HCT116 (cell line): ENCODE measurements at regions not wholly inside any gene's neighbourhood (a gene's known extent, or its start where the extent isn't known, plus 50 kb on each side); places are given as distances from the start of the nearest gene placed in this dataset.

Experiments
- ATAC-seq: fragments of 200-7000 bp; cut with Tn5 transposase; 2 replicates; pipeline ENCODE4 v1.9.1; 2020; ENCODE audit warnings: mild to moderate bottlenecking, moderate library complexity
- BruUV-seq: library from RNA; stranded (reverse); fragments of 400-500 nt; replicated peaks from 2 replicates; lab custom pipeline; 2021; lab: Mats Ljungman, UMichigan
- CTCF ChIA-PET: fragments of 300-600 bp; sonication (Branson Sonifier 250); formaldehyde crosslinking; loops from one replicate; lab custom pipeline; 2021; ENCODE audit warnings: antibody characterized with exemption; lab: Charles Lee
- POLR2A ChIA-PET: fragments of 300-600, 350-600 bp; sonication (Branson Sonifier 250); formaldehyde crosslinking; loops from one replicate; lab custom pipeline; 2021; ENCODE audit warnings: antibody characterized with exemption; lab: Charles Lee
- RAD21 ChIA-PET, 2 experiments: fragments of 300-600 bp; sonication (Branson Sonifier 250); formaldehyde crosslinking; loops; one replicate each; lab custom pipeline; 2023; ENCODE audit warnings: low total read pairs in 2 of 2; ENCODE audit not compliant: uncharacterized antibody in 2 of 2, unreplicated experiment in 2 of 2, low non-redundant PET in 1 of 2; lab: Charles Lee
- DNase-seq: peaks from one replicate; pipeline ENCODE4 v3.0.0-alpha.2; 2010; ENCODE audit warnings: low read depth, low spot score
- H2AFZ ChIP-seq: fragments of 200-600 bp; shearing (Covaris generic), sonication (generic); 2 replicates; pipeline ENCODE4 v1.6.1; 2017; ENCODE audit warnings: low read depth, mixed run types, mixed read lengths, antibody characterized with exemption, low read length; ENCODE audit not compliant: poor library complexity, severe bottlenecking
- H3K27ac ChIP-seq: 2 replicates; pipeline ENCODE4 v1.5.1; 2012; ENCODE audit warnings: low read depth, low read length
- H3K27me3 ChIP-seq: fragments of 200-600 bp; sonication (generic); 2 replicates; pipeline ENCODE4 v1.6.1; 2016; ENCODE audit warnings: mixed run types, low read length, mixed read lengths; ENCODE audit not compliant: insufficient read depth
- H3K36me3 ChIP-seq, 2 experiments: fragments of 200-500 bp in 1 of 2; fragments of 200-600 bp in 1 of 2; sonication (Bioruptor generic) in 1 of 2; sonication (generic) in 1 of 2; 2 replicates each; pipeline versions ENCODE4 v1.5.1 to v1.6.1; 2014 to 2016; ENCODE audit warnings: low read length in 2 of 2, inconsistent platforms in 1 of 2, mixed read lengths in 1 of 2, mixed run types in 1 of 2; ENCODE audit not compliant: insufficient read depth in 2 of 2, control insufficient read depth in 1 of 2
- H3K4me1 ChIP-seq, 2 experiments: fragments of 200-600 bp in 1 of 2; sonication (generic) in 1 of 2; 2 replicates each; pipeline versions ENCODE4 v1.5.1 to v1.6.1; 2012 to 2017; ENCODE audit warnings: low read length in 2 of 2, inconsistent platforms in 1 of 2, mild to moderate bottlenecking in 1 of 2, mixed read lengths in 1 of 2, mixed run types in 1 of 2, moderate library complexity in 1 of 2; ENCODE audit not compliant: insufficient read depth in 2 of 2, control insufficient read depth in 1 of 2
- H3K4me2 ChIP-seq: fragments of 200-600 bp; sonication (generic); 2 replicates; pipeline ENCODE4 v1.6.1; 2017; ENCODE audit warnings: mixed run types, low read length, mixed read lengths
- H3K4me3 ChIP-seq, 2 experiments: fragments of 200-600 bp in 1 of 2; sonication (generic) in 1 of 2; replicated peaks in 1 of 2; 2 replicates each; pipeline ENCODE4 v1.5.1; 2011 to 2016; ENCODE audit warnings: low read length in 2 of 2, control low read depth in 1 of 2, low read depth in 1 of 2, mild to moderate bottlenecking in 1 of 2, mixed read lengths in 1 of 2, mixed run types in 1 of 2
- H3K79me2 ChIP-seq: fragments of 200-600 bp; sonication (generic); 2 replicates; pipeline ENCODE4 v1.6.1; 2017; ENCODE audit warnings: mild to moderate bottlenecking, mixed run types, low read length, moderate library complexity, mixed read lengths; ENCODE audit not compliant: insufficient read depth
- H3K9ac ChIP-seq: fragments of 200-600 bp; sonication (generic); 2 replicates; pipeline ENCODE4 v1.6.1; 2016; ENCODE audit warnings: low read length, mixed read lengths
- H3K9me2 ChIP-seq: fragments of 200-600 bp; sonication (generic), shearing (Covaris generic); 2 replicates; pipeline ENCODE4 v1.6.1; 2017; ENCODE audit warnings: mixed run types, mild to moderate bottlenecking, moderate library complexity; ENCODE audit not compliant: insufficient read depth
- H3K9me3 ChIP-seq, 2 experiments: fragments of 200-500 bp in 1 of 2; fragments of 200-600 bp in 1 of 2; sonication (Bioruptor generic) in 1 of 2; sonication (generic) in 1 of 2; 2 replicates each; pipeline ENCODE4 v1.6.1; 2014 to 2017; ENCODE audit warnings: low read length in 2 of 2, mixed read lengths in 2 of 2, inconsistent platforms in 1 of 2, low read depth in 1 of 2, mild to moderate bottlenecking in 1 of 2, mixed run types in 1 of 2, moderate library complexity in 1 of 2; ENCODE audit not compliant: control insufficient read depth in 1 of 2, insufficient read depth in 1 of 2
- H4K20me1 ChIP-seq: fragments of 200-600 bp; sonication (generic), shearing (Covaris generic); 2 replicates; pipeline ENCODE4 v1.6.1; 2017; ENCODE audit warnings: mixed run types, mild to moderate bottlenecking, moderate library complexity; ENCODE audit not compliant: insufficient read depth
- CBX3 ChIP-seq: IDR thresholded peaks from 2 replicates; pipeline ENCODE4 v1.6.1; 2012; ENCODE audit warnings: low read depth
- CEBPB ChIP-seq: IDR thresholded peaks from 2 replicates; pipeline ENCODE4 v1.6.1; 2012; ENCODE audit warnings: low read depth
- ELF1 ChIP-seq: IDR thresholded peaks from 2 replicates; pipeline ENCODE4 v1.6.1; 2012; ENCODE audit warnings: low read depth, borderline replicate concordance
- EZH2 ChIP-seq: fragments of 200-600 bp; sonication (generic); IDR thresholded peaks from 2 replicates; pipeline ENCODE4 v1.6.1; 2017; ENCODE audit warnings: antibody characterized with exemption, mixed run types
- EZH2phosphoT487 ChIP-seq: fragments of 200-600 bp; IDR thresholded peaks from 2 replicates; pipeline ENCODE4 v1.6.1; 2018; ENCODE audit warnings: antibody characterized with exemption, borderline replicate concordance
- FOSL1 ChIP-seq: IDR thresholded peaks from 2 replicates; pipeline ENCODE4 v1.6.1; 2012; ENCODE audit warnings: low read depth
- JUND ChIP-seq: IDR thresholded peaks from 2 replicates; pipeline ENCODE4 v1.6.1; 2012
- POLR2A ChIP-seq: IDR thresholded peaks from 2 replicates; pipeline ENCODE4 v1.7.0; 2011; ENCODE audit warnings: borderline replicate concordance; ENCODE audit not compliant: insufficient read depth, insufficient read length; ENCODE audit errors: extremely low read depth
- POLR2AphosphoS5 ChIP-seq: IDR thresholded peaks from 2 replicates; pipeline ENCODE4 v1.6.1; 2011; ENCODE audit warnings: mild to moderate bottlenecking, low read depth, low read length, moderate library complexity
- RAD21 ChIP-seq: IDR thresholded peaks from 2 replicates; pipeline ENCODE4 v1.6.1; 2012; ENCODE audit warnings: low read depth, mild to moderate bottlenecking
- SIN3A ChIP-seq: IDR thresholded peaks from 2 replicates; pipeline ENCODE4 v1.6.1; 2012; ENCODE audit warnings: low read depth
- SP1 ChIP-seq: IDR thresholded peaks from 2 replicates; pipeline ENCODE4 v1.6.1; 2012; ENCODE audit warnings: low read depth
- SRF ChIP-seq: IDR thresholded peaks from 2 replicates; pipeline ENCODE4 v1.6.1; 2012; ENCODE audit warnings: low read depth
- TCF7L2 ChIP-seq: IDR thresholded peaks from 2 replicates; pipeline ENCODE4 v1.7.0; 2011; ENCODE audit warnings: borderline replicate concordance, inconsistent platforms; ENCODE audit not compliant: insufficient read depth, insufficient read length; ENCODE audit errors: extremely low read depth
- YY1 ChIP-seq: IDR thresholded peaks from 2 replicates; pipeline ENCODE4 v1.6.1; 2011; ENCODE audit warnings: low read length, low read depth, moderate library complexity, mild to moderate bottlenecking; ENCODE audit not compliant: insufficient replicate concordance; ENCODE audit errors: extremely low read depth
- ZFX ChIP-seq: fragments of 450-650 bp; IDR thresholded peaks from 2 replicates; pipeline ENCODE4 v1.6.1; 2017
- intact Hi-C: fragments of 100-400 bp; cut with micrococcal nuclease; formaldehyde crosslinking; loops from 2 replicates; pipeline ENCODE4 v1.10.0; 2022
- TF ChIP-seq, protein P1 (sequence below): IDR thresholded peaks from 2 replicates; pipeline ENCODE4 v1.6.1; 2012

DNA sequence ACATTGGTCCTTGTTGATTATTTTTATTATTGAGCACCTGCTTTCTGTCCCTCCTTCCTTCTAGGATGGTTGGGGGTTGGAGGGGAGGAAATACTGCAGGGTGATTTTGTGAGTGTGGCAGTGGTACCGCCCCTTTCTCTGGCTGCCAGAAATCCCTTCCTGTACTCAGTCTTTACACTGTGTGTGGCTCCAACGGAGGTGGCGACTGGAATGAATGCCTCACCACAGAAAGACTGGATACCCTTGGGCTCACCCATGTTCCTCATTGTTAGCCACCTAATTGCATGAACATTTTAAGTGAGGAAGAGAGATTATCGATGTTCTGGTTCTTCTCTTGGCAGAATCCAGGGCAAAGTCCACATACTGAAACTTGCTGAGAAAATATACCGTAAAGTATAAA lies 272.0 kb upstream of the E2F7 start:
- H3K4me2 ChIP-seq, result no peak overlapping the region
- H4K20me1 ChIP-seq, result no peaks in the 10 kb centered on the region
- no peaks in the 10 kb centered on the region for H3K4me1 ChIP-seq
- H3K9ac ChIP-seq, result no peak overlapping the region
- no peaks in the 10 kb centered on the region for H3K9me2 ChIP-seq
- BruUV-seq, result no TSS peak
- no peaks in the 10 kb centered on the region for H3K79me2 ChIP-seq
- POLR2A ChIA-PET, result no interaction called here
- no peaks in the 10 kb centered on the region for H3K9me3 ChIP-seq
- ATAC-seq (no peak), DNase-seq (no peak)
- TF ChIP-seq SIN3A (no peak), EZH2phosphoT487 (no peak), SP1 (no peak), POLR2A (no peak), SRF (no peak), ZFX (no peak), POLR2AphosphoS5 (no peak), ELF1 (no peak), TCF7L2 (no peak), CBX3 (no peak), CEBPB (no peak), FOSL1 (no peak), EZH2 (no peak), YY1 (no peak), JUND (no peak), RAD21 (no peak)
- TF ChIP-seq, protein P1, sequence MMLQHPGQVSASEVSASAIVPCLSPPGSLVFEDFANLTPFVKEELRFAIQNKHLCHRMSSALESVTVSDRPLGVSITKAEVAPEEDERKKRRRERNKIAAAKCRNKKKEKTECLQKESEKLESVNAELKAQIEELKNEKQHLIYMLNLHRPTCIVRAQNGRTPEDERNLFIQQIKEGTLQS, result no peak
- RAD21 ChIA-PET, result no interaction called here
- no peaks in the 10 kb centered on the region for H3K36me3 ChIP-seq
- H3K27me3 ChIP-seq, result no peaks in the 10 kb centered on the region
- intact Hi-C loops, result no loop called here
- CTCF ChIA-PET, result no interaction called here
- H2AFZ ChIP-seq, result no peak overlapping the region
- no peak overlapping the region for H3K4me3 ChIP-seq
- no peak overlapping the region for H3K27ac ChIP-seq
